HUES6 (cell line): ENCODE measurements at regions not wholly inside any gene's neighbourhood (a gene's known extent, or its start where the extent isn't known, plus 50 kb on each side); places are given as distances from the start of the nearest gene placed in this dataset.
"Not testable (repeated sequence)": the region's sequence is repeated elsewhere in the genome, so short reads cannot be mapped to it uniquely, and the experiment has no call there.

ENCODE experiments used
- H3K27ac ChIP-seq: 2 replicates; pipeline ENCODE4 v1.7.0; 2013; ENCODE audit warnings: low read depth, mild to moderate bottlenecking, low read length, inconsistent platforms
- H3K27me3 ChIP-seq: 2 replicates; pipeline ENCODE4 v1.6.1; 2013; ENCODE audit warnings: low read length; ENCODE audit not compliant: control insufficient read depth, insufficient read depth
- H3K36me3 ChIP-seq: 2 replicates; pipeline ENCODE4 v1.6.1; 2013; ENCODE audit warnings: low read length; ENCODE audit not compliant: control insufficient read depth, insufficient read depth
- H3K4me1 ChIP-seq: 2 replicates; pipeline ENCODE4 v1.6.1; 2013; ENCODE audit warnings: low read length; ENCODE audit not compliant: control insufficient read depth, insufficient read depth
- H3K4me3 ChIP-seq: 2 replicates; pipeline ENCODE4 v1.5.1; 2013; ENCODE audit warnings: low read depth, low read length
- H3K9ac ChIP-seq: one replicate; pipeline ENCODE4 v1.6.1; 2013; ENCODE audit warnings: mild to moderate bottlenecking, low read length
- H3K9me3 ChIP-seq: 2 replicates; pipeline ENCODE4 v1.6.1; 2013; ENCODE audit warnings: low read depth, low read length; ENCODE audit not compliant: control insufficient read depth, insufficient read depth

GRCh38 chr5:142522983-142523382 is 162.9 kb downstream of the FGF1 start:
- Histone ChIP-seq H3K4me3 (no peak overlapping the region), H3K27me3 (no peaks in the 10 kb centered on the region), H3K4me1 (peaks cover 10% of the 10 kb centered on the region; the same call in 1 of the 2 replicates), H3K36me3 (no peaks in the 10 kb centered on the region), H3K27ac (no peak overlapping the region), H3K9me3 (no peaks in the 10 kb centered on the region), H3K9ac (no peak overlapping the region)

GRCh38 chr5:142521706-142522105 is 164.2 kb downstream of the FGF1 start:
- Histone ChIP-seq H3K9me3 (peaks cover 11% of the 10 kb centered on the region), H3K4me3 (no peak overlapping the region), H3K27me3 (no peaks in the 10 kb centered on the region), H3K36me3 (no peaks in the 10 kb centered on the region), H3K4me1 (peaks cover 10% of the 10 kb centered on the region; the same call in 1 of the 2 replicates), H3K9ac (no peak overlapping the region), H3K27ac (no peak overlapping the region)

GRCh38 chr5:142520885-142521284 is 165.0 kb downstream of the FGF1 start:
- H3K9me3 ChIP-seq: peaks cover 17% of the 10 kb centered on the region
- H3K4me3 ChIP-seq: no peak overlapping the region
- H3K36me3 ChIP-seq: no peaks in the 10 kb centered on the region
- H3K27me3 ChIP-seq: no peaks in the 10 kb centered on the region
- H3K4me1 ChIP-seq: peaks cover 10% of the 10 kb centered on the region; the same call in 1 of the 2 replicates
- no peak overlapping the region for H3K27ac ChIP-seq
- no peak overlapping the region for H3K9ac ChIP-seq

GRCh38 chr5:142519913-142520312 is 166.0 kb downstream of the FGF1 start:
- not testable (repeated sequence) for H3K27me3 ChIP-seq, H3K27ac ChIP-seq, H3K4me3 ChIP-seq, H3K36me3 ChIP-seq, H3K9ac ChIP-seq
- H3K4me1 ChIP-seq: peaks cover 10% of the 10 kb centered on the region; the same call in 1 of the 2 replicates
- H3K9me3 ChIP-seq: peaks cover 17% of the 10 kb centered on the region

DNA sequence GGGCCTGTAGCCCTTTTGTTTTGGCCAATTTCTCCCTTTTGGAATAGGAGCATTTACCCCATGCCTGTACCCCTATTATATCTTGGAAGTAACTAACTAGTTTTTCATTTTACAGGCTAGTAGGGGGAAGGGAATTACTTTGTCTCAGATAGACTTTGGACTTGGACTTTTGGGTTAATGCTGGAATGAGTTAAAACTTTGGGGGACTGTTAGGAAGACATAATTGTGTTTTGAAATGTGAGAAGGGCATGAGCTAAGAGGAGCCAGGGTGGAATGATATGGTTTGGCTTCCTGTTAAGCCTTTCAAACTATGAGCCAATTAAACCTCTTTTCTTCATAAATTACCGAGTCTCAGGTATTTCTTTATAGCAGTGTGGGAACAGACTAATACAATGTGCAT is 168.1 kb downstream of the FGF1 start:
- Histone ChIP-seq H3K9me3 (peaks cover 17% of the 10 kb centered on the region), H3K9ac (no peak overlapping the region), H3K27me3 (no peaks in the 10 kb centered on the region), H3K4me3 (no peak overlapping the region), H3K36me3 (no peaks in the 10 kb centered on the region), H3K4me1 (peaks cover 10% of the 10 kb centered on the region; the same call in 1 of the 2 replicates), H3K27ac (no peak overlapping the region)

DNA sequence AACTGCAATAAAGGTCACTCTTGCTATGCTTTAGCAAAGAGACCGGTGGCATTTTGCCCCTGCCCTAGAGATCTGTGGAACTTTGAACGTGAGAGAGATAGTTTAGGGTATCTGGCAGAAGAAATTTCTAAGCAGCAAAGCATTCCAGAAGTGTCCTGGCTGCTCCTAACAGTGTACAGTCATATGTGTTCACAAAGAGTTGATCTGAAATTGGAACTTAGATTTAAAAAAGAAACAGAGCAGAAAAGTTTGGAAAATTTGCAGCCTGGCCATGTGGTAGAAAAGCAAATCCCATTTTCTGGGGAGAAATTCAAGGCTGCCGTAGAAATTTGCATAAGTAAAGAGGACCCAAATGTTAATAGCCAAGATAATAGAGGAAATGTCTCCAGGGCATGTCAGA is 169.2 kb downstream of the FGF1 start:
- Histone ChIP-seq H3K9ac (no peak overlapping the region), H3K27me3 (no peaks in the 10 kb centered on the region), H3K4me1 (peaks cover 10% of the 10 kb centered on the region; the same call in 1 of the 2 replicates), H3K4me3 (no peak overlapping the region), H3K9me3 (peaks cover 17% of the 10 kb centered on the region), H3K36me3 (no peaks in the 10 kb centered on the region), H3K27ac (no peak overlapping the region)

DNA sequence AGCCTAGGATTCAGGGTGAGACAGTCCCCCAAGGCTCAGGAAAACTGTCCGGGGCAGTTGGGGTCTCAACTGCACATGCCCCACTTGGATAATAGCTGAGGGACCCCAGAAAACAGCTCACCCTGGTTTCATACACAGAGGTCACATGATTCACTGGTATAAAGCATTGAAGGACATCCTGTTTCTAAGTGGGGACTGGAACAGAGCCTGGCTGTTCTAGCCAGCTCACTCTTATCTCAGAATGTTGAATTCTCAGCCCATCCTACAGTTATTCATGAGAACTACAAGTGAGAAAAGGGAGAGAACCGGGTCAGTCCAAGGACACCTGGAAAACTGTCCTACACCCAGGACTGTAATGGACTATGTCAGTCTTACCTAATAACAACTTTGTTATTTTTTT is 170.9 kb downstream of the FGF1 start:
- Histone ChIP-seq H3K9me3 (peaks cover 17% of the 10 kb centered on the region), H3K9ac (no peak overlapping the region), H3K4me3 (no peak overlapping the region), H3K4me1 (no peaks in the 10 kb centered on the region; the same call in 1 of the 2 replicates), H3K27me3 (no peaks in the 10 kb centered on the region), H3K36me3 (no peaks in the 10 kb centered on the region), H3K27ac (no peak overlapping the region)

DNA sequence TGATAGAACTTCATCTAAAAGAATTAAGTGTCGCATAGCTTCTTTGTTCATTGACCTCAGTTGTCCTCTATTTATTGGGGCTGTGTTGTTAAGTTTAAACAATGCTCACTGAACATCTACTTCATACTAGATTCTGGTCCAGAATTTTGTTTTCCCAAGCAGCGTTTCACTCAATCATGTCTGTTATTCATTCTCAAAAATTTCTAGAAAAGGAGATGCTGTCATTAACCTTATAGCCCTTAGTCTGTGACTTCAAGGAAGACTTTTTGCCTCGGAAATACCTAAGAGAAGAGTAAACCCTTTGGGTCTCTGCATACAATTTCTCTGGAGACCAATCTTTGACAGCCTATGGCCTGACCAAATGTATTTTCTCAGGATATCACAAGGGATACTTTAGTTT is 171.7 kb downstream of the FGF1 start:
- Histone ChIP-seq H3K9me3 (peaks cover 17% of the 10 kb centered on the region), H3K27ac (no peak overlapping the region), H3K4me3 (no peak overlapping the region), H3K9ac (no peak overlapping the region), H3K4me1 (no peaks in the 10 kb centered on the region; the same call in 1 of the 2 replicates), H3K36me3 (no peaks in the 10 kb centered on the region), H3K27me3 (no peaks in the 10 kb centered on the region)

DNA sequence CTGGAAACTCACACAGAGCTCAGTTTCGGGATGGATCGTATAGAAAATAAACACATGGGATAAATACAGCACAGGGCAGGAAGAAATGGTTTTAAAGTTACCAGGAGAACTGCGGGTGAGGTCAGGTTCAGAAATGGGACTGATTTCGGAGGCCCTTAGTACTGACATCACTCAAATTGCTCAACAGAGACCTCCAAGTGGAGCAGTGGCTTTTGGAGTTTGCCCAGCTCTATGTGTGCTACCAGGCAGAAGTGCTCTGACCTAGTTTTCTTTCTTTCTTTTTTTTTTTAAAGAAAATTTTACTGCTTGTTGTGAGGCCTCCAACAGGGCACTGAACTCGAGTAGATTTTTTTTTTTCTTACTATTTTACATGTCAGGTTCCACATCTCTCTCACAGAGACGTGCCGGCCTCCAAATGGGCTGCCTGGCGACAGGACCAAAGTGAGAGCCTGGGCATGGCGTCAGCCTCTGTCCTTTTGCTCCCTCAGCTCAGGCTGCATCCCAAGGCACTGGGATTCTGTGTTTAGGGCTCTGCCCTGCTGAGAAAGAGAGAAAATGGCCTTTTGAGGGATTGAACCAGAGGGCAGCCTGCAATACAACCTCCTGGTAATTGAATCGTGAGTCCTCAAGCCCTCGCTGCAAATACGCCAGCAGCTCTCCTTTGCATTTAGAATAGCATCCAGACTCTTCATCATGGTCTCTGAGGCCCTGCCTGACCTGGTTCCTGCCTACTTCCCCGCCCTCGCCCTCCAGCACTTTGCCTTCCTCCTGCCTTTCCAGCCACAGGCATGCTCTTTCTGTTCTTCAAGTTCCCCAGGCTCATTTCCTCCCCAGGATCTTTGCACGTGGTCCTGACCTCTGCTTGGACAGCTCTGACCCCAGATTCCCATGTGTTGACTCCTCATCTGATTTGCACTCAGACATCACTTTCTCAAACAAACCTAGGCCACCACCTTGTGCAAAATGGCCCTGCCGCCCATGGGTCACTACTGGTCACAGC is 173.5 kb downstream of the FGF1 start:
- no peaks in the 10 kb centered on the region for H3K27me3 ChIP-seq
- no peaks in the 10 kb centered on the region for H3K36me3 ChIP-seq
- no peak overlapping the region for H3K27ac ChIP-seq
- H3K4me1 ChIP-seq: peaks cover 14% of the 10 kb centered on the region
- no peak overlapping the region for H3K4me3 ChIP-seq
- H3K9me3 ChIP-seq: peaks cover 12% of the 10 kb centered on the region
- H3K9ac ChIP-seq: no peak overlapping the region

DNA sequence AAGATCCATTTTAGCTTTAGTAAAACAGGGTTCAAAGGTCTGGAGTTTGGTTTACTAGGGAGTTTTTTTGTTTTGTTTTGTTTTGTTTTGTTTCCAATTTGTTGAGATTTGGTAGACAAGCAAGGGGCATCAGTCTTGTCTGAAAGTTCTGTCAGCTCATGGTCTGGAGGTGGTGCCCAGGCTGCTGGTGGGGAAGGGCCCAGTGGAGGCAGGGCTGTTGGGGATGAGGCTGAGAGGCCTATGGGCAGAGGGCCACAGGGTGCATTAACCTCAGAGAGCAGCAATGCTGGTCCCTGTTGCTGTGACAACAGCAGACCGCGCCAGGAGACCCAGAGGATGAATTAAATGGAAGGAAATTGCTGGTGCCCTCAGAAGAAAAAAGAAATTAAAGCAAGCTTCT is 174.5 kb downstream of the FGF1 start:
- H3K4me1 ChIP-seq: peaks cover 18% of the 10 kb centered on the region
- H3K27me3 ChIP-seq: no peaks in the 10 kb centered on the region

DNA sequence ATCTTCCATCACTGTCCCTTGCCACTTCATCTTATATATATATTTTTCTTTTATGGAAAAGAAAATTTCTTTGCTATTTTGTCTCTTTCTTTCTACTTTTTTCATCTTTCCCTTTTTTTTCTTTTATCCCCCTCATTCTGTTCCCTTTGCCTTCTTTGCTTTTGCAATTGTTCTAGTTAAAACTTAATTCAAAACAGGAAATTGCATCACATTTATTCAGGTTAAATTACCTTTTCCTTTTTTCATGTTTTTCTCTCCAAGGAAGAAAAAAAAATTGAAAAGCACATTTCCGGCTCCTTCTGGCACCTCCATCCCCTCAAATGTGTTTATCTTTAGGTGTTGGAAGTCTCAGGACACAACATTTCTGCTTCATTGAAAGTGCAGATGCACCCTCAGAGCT is 176.9 kb downstream of the FGF1 start:
- no peak overlapping the region for H3K9ac ChIP-seq
- no peaks in the 10 kb centered on the region for H3K27me3 ChIP-seq
- H3K36me3 ChIP-seq: no peaks in the 10 kb centered on the region
- H3K4me3 ChIP-seq: no peak overlapping the region
- no peaks in the 10 kb centered on the region for H3K9me3 ChIP-seq
- H3K27ac ChIP-seq: no peak overlapping the region
- H3K4me1 ChIP-seq: peaks cover 18% of the 10 kb centered on the region

More for the DNA sequence above, 174.5 kb downstream of the FGF1 start:
- Histone ChIP-seq H3K9me3 (0 out of 2 replicates have a peak, but pooled peaks cover 3% of the 10 kb centered on the region), H3K36me3 (no peaks in the 10 kb centered on the region), H3K9ac (no peak overlapping the region), H3K27ac (no peak overlapping the region), H3K4me3 (no peak overlapping the region)
